Urinary bladder (tissue), 3 donors: ENCODE measurements at regions not wholly inside any gene's neighbourhood (a gene's known extent, or its start where the extent isn't known, plus 50 kb on each side); places are given as distances from the start of the nearest gene placed in this dataset.

Experiments
- DNase-seq: peaks from one replicate; pipeline ENCODE4 v3.0.0-alpha.2; 2015; ENCODE audit errors: extremely low spot score
- H3K27ac ChIP-seq: one replicate; pipeline ENCODE4 v1.5.1; 2013; ENCODE audit warnings: low read depth, mild to moderate bottlenecking, moderate library complexity
- H3K36me3 ChIP-seq: one replicate; pipeline ENCODE4 v1.6.1; 2013; ENCODE audit warnings: mild to moderate bottlenecking, moderate library complexity; ENCODE audit not compliant: insufficient read depth
- H3K4me1 ChIP-seq: one replicate; pipeline ENCODE4 v1.6.1; 2013; ENCODE audit warnings: mild to moderate bottlenecking, moderate library complexity; ENCODE audit not compliant: insufficient read depth
- H3K4me3 ChIP-seq: one replicate; pipeline ENCODE4 v1.5.1; 2013; ENCODE audit warnings: low read depth, low read length
- WGBS: extraction: QIAGEN DNeasy Blood & Tissue Kit; methylation state at CpG from one replicate; pipeline ENCODE4 v1.1.7; 2013; 5-methylcytosine and 5-hydroxymethylcytosine counted together
- donor health status: healthy with polysubstance abuse.
- donor health status: healthy.

GRCh38 chr15:62708470-62708869 lies 334.1 kb upstream of the TPM1 start:
- Histone ChIP-seq H3K36me3 (peaks cover 2% of the 10 kb centered on the region), H3K4me3 (no peak overlapping the region), H3K27ac (no peak overlapping the region), H3K4me1 (no peaks in the 10 kb centered on the region)
- no peak for DNase-seq
- WGBS: 98% methylated on average over 16 of the region's 16 CpGs

GRCh38 chr15:62709261-62709660 lies 333.3 kb upstream of the TPM1 start:
- no peak overlapping the region for H3K27ac ChIP-seq
- H3K4me3 ChIP-seq: no peak overlapping the region
- no peak for DNase-seq
- 96% methylated on average over 3 of the region's 3 CpGs for WGBS
- peaks cover 2% of the 10 kb centered on the region for H3K36me3 ChIP-seq
- H3K4me1 ChIP-seq: no peaks in the 10 kb centered on the region

- Histone ChIP-seq H3K27ac (no peak overlapping the region), H3K36me3 (peaks cover 2% of the 10 kb centered on the region), H3K4me3 (no peak overlapping the region), H3K4me1 (no peaks in the 10 kb centered on the region)
- 93% methylated on average over 11 of the region's 11 CpGs for WGBS
- no peak for DNase-seq
Measured at GRCh38 chr15:62711691-62712454, 330.7 kb upstream of the TPM1 start.

- no peak for DNase-seq
- Histone ChIP-seq H3K4me3 (no peak overlapping the region), H3K4me1 (no peaks in the 10 kb centered on the region), H3K36me3 (peaks cover 2% of the 10 kb centered on the region), H3K27ac (no peak overlapping the region)
- 85% methylated on average over 5 of the region's 5 CpGs for WGBS
Measured at GRCh38 chr15:62712455-62712839, 330.1 kb upstream of the TPM1 start.

- H3K36me3 ChIP-seq: peaks cover 2% of the 10 kb centered on the region
- no peak for DNase-seq
- H3K4me1 ChIP-seq: no peaks in the 10 kb centered on the region
- H3K27ac ChIP-seq: no peak overlapping the region
- no peak overlapping the region for H3K4me3 ChIP-seq
Measured at GRCh38 chr15:62715946-62716345, 326.6 kb upstream of the TPM1 start.

- Histone ChIP-seq H3K4me1 (no peaks in the 10 kb centered on the region), H3K36me3 (no peaks in the 10 kb centered on the region), H3K27ac (no peak overlapping the region), H3K4me3 (no peak overlapping the region)
- 94% methylated on average over 6 of the region's 6 CpGs for WGBS
- DNase-seq: no peak
Measured at GRCh38 chr15:62717496-62717895, 325.1 kb upstream of the TPM1 start.

- no peaks in the 10 kb centered on the region for H3K4me1 ChIP-seq
- no peak for DNase-seq
- H3K36me3 ChIP-seq: no peaks in the 10 kb centered on the region
- H3K27ac ChIP-seq: no peak overlapping the region
- H3K4me3 ChIP-seq: no peak overlapping the region
- 97% methylated on average over 5 of the region's 5 CpGs for WGBS
Measured at GRCh38 chr15:62719316-62719715, 323.2 kb upstream of the TPM1 start.

GRCh38 chr15:62722237-62722636 lies 320.3 kb upstream of the TPM1 start:
- no peak for DNase-seq
- Histone ChIP-seq H3K4me3 (no peak overlapping the region), H3K36me3 (peaks cover 2% of the 10 kb centered on the region), H3K4me1 (no peaks in the 10 kb centered on the region), H3K27ac (no peak overlapping the region)
- 98% methylated on average over 9 of the region's 9 CpGs for WGBS

GRCh38 chr15:62726461-62726860 lies 316.1 kb upstream of the TPM1 start:
- Histone ChIP-seq H3K27ac (no peak overlapping the region), H3K4me3 (no peak overlapping the region), H3K36me3 (peaks cover 4% of the 10 kb centered on the region), H3K4me1 (no peaks in the 10 kb centered on the region)
- no peak for DNase-seq

GRCh38 chr15:62727501-62727900 lies 315.0 kb upstream of the TPM1 start:
- Histone ChIP-seq H3K4me1 (no peaks in the 10 kb centered on the region), H3K36me3 (peaks cover 4% of the 10 kb centered on the region), H3K27ac (no peak overlapping the region), H3K4me3 (no peak overlapping the region)
- no peak for DNase-seq
- WGBS: 95% methylated on average over 2 of the region's 2 CpGs

GRCh38 chr15:62730825-62731224 lies 311.7 kb upstream of the TPM1 start:
- Histone ChIP-seq H3K36me3 (peaks cover 4% of the 10 kb centered on the region), H3K4me1 (no peaks in the 10 kb centered on the region), H3K27ac (no peak overlapping the region), H3K4me3 (no peak overlapping the region)
- DNase-seq: no peak
- 96% methylated on average over 3 of the region's 3 CpGs for WGBS

GRCh38 chr15:62732078-62732477 lies 310.5 kb upstream of the TPM1 start:
- no peak overlapping the region for H3K27ac ChIP-seq
- no peak for DNase-seq
- peaks cover 3% of the 10 kb centered on the region for H3K36me3 ChIP-seq
- no peaks in the 10 kb centered on the region for H3K4me1 ChIP-seq
- H3K4me3 ChIP-seq: no peak overlapping the region
- WGBS: 97% methylated on average over 3 of the region's 3 CpGs

- H3K36me3 ChIP-seq: peaks cover 2% of the 10 kb centered on the region
- H3K4me1 ChIP-seq: no peaks in the 10 kb centered on the region
- no peak overlapping the region for H3K27ac ChIP-seq
- H3K4me3 ChIP-seq: no peak overlapping the region
- no peak for DNase-seq
- 86% methylated on average over 5 of the region's 5 CpGs for WGBS
Measured at GRCh38 chr15:62734706-62735105, 307.8 kb upstream of the TPM1 start.

- no peak for DNase-seq
- Histone ChIP-seq H3K4me3 (no peak overlapping the region), H3K36me3 (no peaks in the 10 kb centered on the region), H3K27ac (no peak overlapping the region), H3K4me1 (no peaks in the 10 kb centered on the region)
- 97% methylated on average over 14 of the region's 14 CpGs for WGBS
Measured at GRCh38 chr15:62736756-62737155, 305.8 kb upstream of the TPM1 start.

- WGBS: 93% methylated on average over 4 of the region's 4 CpGs
- Histone ChIP-seq H3K4me3 (no peak overlapping the region), H3K36me3 (no peaks in the 10 kb centered on the region), H3K4me1 (no peaks in the 10 kb centered on the region), H3K27ac (no peak overlapping the region)
- DNase-seq: no peak
Measured at GRCh38 chr15:62737551-62737950, 305.0 kb upstream of the TPM1 start.
